Liver (tissue), 8 donors: ENCODE measurements at regions not wholly inside any gene's neighbourhood (a gene's known extent, or its start where the extent isn't known, plus 50 kb on each side); places are given as distances from the start of the nearest gene placed in this dataset.

ENCODE experiments used
- DNase-seq: peaks from one replicate; pipeline ENCODE4 v3.0.0-alpha.2; 2017; ENCODE audit warnings: low spot score
- H3K27ac ChIP-seq, 2 donors: one replicate each; pipeline ENCODE4 v1.7.0; 2013; ENCODE audit warnings: inconsistent platforms in 2 of 2, low read length in 2 of 2, control low read depth in 1 of 2, low read depth in 1 of 2, mild to moderate bottlenecking in 1 of 2
- H3K27me3 ChIP-seq, 4 donors: one replicate each; pipeline versions ENCODE4 v1.6.1 to v1.7.0; 2013; ENCODE audit warnings: low read length in 3 of 4, inconsistent platforms in 1 of 4, mild to moderate bottlenecking in 1 of 4, moderate library complexity in 1 of 4; ENCODE audit not compliant: control insufficient read depth in 4 of 4, insufficient read depth in 4 of 4
- H3K36me3 ChIP-seq, 4 donors: one replicate each; pipeline versions ENCODE4 v1.6.1 to v1.7.0; 2013; ENCODE audit warnings: low read length in 3 of 4, mild to moderate bottlenecking in 3 of 4, low read depth in 1 of 4, moderate library complexity in 1 of 4; ENCODE audit not compliant: control insufficient read depth in 4 of 4, insufficient read depth in 3 of 4
- H3K4me1 ChIP-seq, 4 donors: one replicate each; pipeline versions ENCODE4 v1.6.1 to v1.7.0; 2013; ENCODE audit warnings: low read length in 3 of 4, mild to moderate bottlenecking in 3 of 4, moderate library complexity in 1 of 4; ENCODE audit not compliant: control insufficient read depth in 4 of 4, insufficient read depth in 4 of 4
- H3K4me3 ChIP-seq, 3 donors: one replicate each; pipeline versions ENCODE4 v1.6.1 to v1.7.0; 2013; ENCODE audit warnings: low read length in 3 of 3, control low read depth in 1 of 3, low read depth in 1 of 3, mild to moderate bottlenecking in 1 of 3
- H3K9ac ChIP-seq, 2 donors: one replicate each; pipeline ENCODE4 v1.7.0; 2013; ENCODE audit warnings: low read length in 2 of 2, mild to moderate bottlenecking in 2 of 2, moderate library complexity in 2 of 2, control low read depth in 1 of 2, low read depth in 1 of 2
- H3K9me3 ChIP-seq, 4 donors: one replicate each; pipeline versions ENCODE4 v1.6.1 to v1.7.0; 2013; ENCODE audit warnings: low read length in 3 of 4; ENCODE audit not compliant: control insufficient read depth in 4 of 4
- ATF3 ChIP-seq: IDR thresholded peaks from 2 replicates; pipeline ENCODE4 v1.6.1; 2016; ENCODE audit warnings: antibody characterized with exemption
- CTCF ChIP-seq: fragments of 150-350 bp; IDR thresholded peaks from 2 replicates; pipeline ENCODE4 v1.5.1; 2017; ENCODE audit warnings: improper control_type of control experiment, low read depth, low read length; ENCODE audit not compliant: missing input control
- EGR1 ChIP-seq, 2 donors: IDR thresholded peaks; 2 replicates each; pipeline ENCODE4 v1.6.1; 2016 to 2018; ENCODE audit warnings: antibody characterized with exemption in 2 of 2, low read depth in 2 of 2
- FOXA1 ChIP-seq: IDR thresholded peaks from 2 replicates; pipeline ENCODE4 v1.6.1; 2016; ENCODE audit warnings: antibody characterized with exemption
- FOXA2 ChIP-seq: IDR thresholded peaks from 2 replicates; pipeline ENCODE4 v1.6.1; 2016; ENCODE audit warnings: antibody characterized with exemption
- GABPA ChIP-seq, 2 donors: IDR thresholded peaks in 1 of 2; conservative IDR thresholded peaks in 1 of 2; 2 replicates each; pipeline ENCODE4 v1.6.1; 2016; ENCODE audit warnings: antibody characterized with exemption in 2 of 2, mild to moderate bottlenecking in 1 of 2, moderate library complexity in 1 of 2
- HNF4A ChIP-seq, 2 donors: conservative IDR thresholded peaks; 2 replicates each; pipeline ENCODE4 v1.6.1; 2016; ENCODE audit warnings: antibody characterized with exemption in 2 of 2, mild to moderate bottlenecking in 2 of 2
- HNF4G ChIP-seq: IDR thresholded peaks from 2 replicates; pipeline ENCODE4 v1.6.1; 2016; ENCODE audit warnings: antibody characterized with exemption
- JUND ChIP-seq, 2 donors: IDR thresholded peaks; 2 replicates each; pipeline ENCODE4 v1.6.1; 2016; ENCODE audit warnings: antibody characterized with exemption in 2 of 2
- MAX ChIP-seq: IDR thresholded peaks from 2 replicates; pipeline ENCODE4 v1.6.1; 2016; ENCODE audit warnings: antibody characterized with exemption
- NR2F2 ChIP-seq: IDR thresholded peaks from 2 replicates; pipeline ENCODE4 v1.6.1; 2016; ENCODE audit warnings: antibody characterized with exemption
- RAD21 ChIP-seq, 2 donors: IDR thresholded peaks; 2 replicates each; pipeline ENCODE4 v1.6.1; 2016; ENCODE audit warnings: antibody characterized with exemption in 2 of 2, mild to moderate bottlenecking in 2 of 2
- REST ChIP-seq: IDR thresholded peaks from 2 replicates; pipeline ENCODE4 v1.6.1; 2016; ENCODE audit warnings: antibody characterized with exemption, mild to moderate bottlenecking
- RXRA ChIP-seq, 2 donors: IDR thresholded peaks; 2 replicates each; pipeline ENCODE4 v1.6.1; 2017 to 2018; ENCODE audit warnings: antibody characterized with exemption in 2 of 2, mild to moderate bottlenecking in 1 of 2
- SP1 ChIP-seq: IDR thresholded peaks from 2 replicates; pipeline ENCODE4 v1.6.1; 2018; ENCODE audit warnings: antibody characterized with exemption, mild to moderate bottlenecking
- TAF1 ChIP-seq: conservative IDR thresholded peaks from 2 replicates; pipeline ENCODE4 v1.6.1; 2016; ENCODE audit warnings: antibody characterized with exemption, mild to moderate bottlenecking
- YY1 ChIP-seq: IDR thresholded peaks from 2 replicates; pipeline ENCODE4 v1.6.1; 2016; ENCODE audit warnings: antibody characterized with exemption, mild to moderate bottlenecking
- ZBTB33 ChIP-seq: IDR thresholded peaks from 2 replicates; pipeline ENCODE4 v1.6.1; 2016; ENCODE audit warnings: antibody characterized with exemption
- WGBS: extraction: QIAGEN DNeasy Blood & Tissue Kit; methylation state at CpG from one replicate; pipeline ENCODE4 v1.1.7; 2013; 5-methylcytosine and 5-hydroxymethylcytosine counted together
- donor health status: healthy.
- donor health status: healthy.
- donor health status: healthy.
- donor health status: healthy.
- donor health status: healthy.

- TF ChIP-seq ZBTB33 (no peak), MAX (no peak), FOXA1 (no peak)
Observed at GRCh38 chr16:62390214-62390613, 354.0 kb upstream of the CDH8 start (continued).

GRCh38 chr16:62386411-62386810 lies 350.2 kb upstream of the CDH8 start:
- Histone ChIP-seq H3K4me1 (no peaks in the 10 kb centered on the region), H3K36me3 (no peaks in the 10 kb centered on the region), H3K9me3 (no peaks in the 10 kb centered on the region), H3K27me3 (no peaks in the 10 kb centered on the region), H3K4me3 (no peak overlapping the region), H3K27ac (no peak overlapping the region), H3K9ac (no peak overlapping the region)
- TF ChIP-seq MAX (no peak), YY1 (no peak), REST (no peak), SP1 (no peak), NR2F2 (no peak), FOXA1 (no peak), EGR1 (IDR thresholded peaks at IDR 0.05; ENCODE audit: low read depth in 2 of 2) (no peak), HNF4A (conservative IDR thresholded peaks at IDR 0.05) (no peak), FOXA2 (no peak), GABPA (IDR thresholded peaks at IDR 0.05 in 1 of 2, conservative IDR thresholded peaks at IDR 0.05 in 1 of 2) (no peak), CTCF (no peak), ATF3 (no peak), RXRA (IDR thresholded peaks at IDR 0.05) (no peak), HNF4G (no peak), RAD21 (IDR thresholded peaks at IDR 0.05) (no peak), JUND (IDR thresholded peaks at IDR 0.05) (no peak), TAF1 (no peak), ZBTB33 (no peak)
- DNase-seq: no peak
- WGBS: 75% methylated on average over 5 of the region's 5 CpGs
